Stimulated activated CD8-positive, alpha-beta memory T cell treated with anti-CD3 and anti-CD28 coated beads, Interleukin-12 subunit alpha, Interleukin-12 subunit beta, amount 100 ng/mL, for 24 hours (primary cell): ENCODE measurements at regions not wholly inside any gene's neighbourhood (a gene's known extent, or its start where the extent isn't known, plus 50 kb on each side); places are given as distances from the start of the nearest gene placed in this dataset.

ENCODE experiments used
- DNase-seq: peaks from one replicate; pipeline ENCODE4 v3.0.0-alpha.2; 2020; ENCODE audit errors: extremely low read depth

- no peak for DNase-seq
Observed at GRCh38 chr18:40061086-40061485, 1893.9 kb upstream of the PIK3C3 start.

DNA sequence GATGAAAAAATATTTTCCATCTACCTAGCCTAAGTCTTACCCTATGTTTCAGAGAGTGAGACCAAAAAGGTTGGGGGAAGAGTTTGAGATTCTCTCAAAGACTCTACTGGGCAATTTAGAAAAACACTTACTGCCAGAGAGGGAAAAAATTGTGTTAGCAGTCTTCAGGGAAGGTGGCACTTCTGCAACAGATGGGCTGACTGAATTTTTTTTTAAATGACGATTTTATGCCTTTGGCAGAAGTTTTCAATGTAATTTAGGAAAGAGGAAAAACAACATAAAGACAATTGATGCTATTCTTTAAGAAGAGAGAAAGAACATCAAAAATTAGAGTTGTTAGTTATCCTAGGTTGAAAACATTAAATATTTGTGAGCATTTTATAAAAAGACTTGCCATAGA is 1894.5 kb upstream of the PIK3C3 start:
- no peak for DNase-seq

GRCh38 chr18:40058811-40059570 is 1896.0 kb upstream of the PIK3C3 start:
- no peak for DNase-seq

- no peak for DNase-seq
Observed at GRCh38 chr18:40056079-40056692, 1898.8 kb upstream of the PIK3C3 start.

DNA sequence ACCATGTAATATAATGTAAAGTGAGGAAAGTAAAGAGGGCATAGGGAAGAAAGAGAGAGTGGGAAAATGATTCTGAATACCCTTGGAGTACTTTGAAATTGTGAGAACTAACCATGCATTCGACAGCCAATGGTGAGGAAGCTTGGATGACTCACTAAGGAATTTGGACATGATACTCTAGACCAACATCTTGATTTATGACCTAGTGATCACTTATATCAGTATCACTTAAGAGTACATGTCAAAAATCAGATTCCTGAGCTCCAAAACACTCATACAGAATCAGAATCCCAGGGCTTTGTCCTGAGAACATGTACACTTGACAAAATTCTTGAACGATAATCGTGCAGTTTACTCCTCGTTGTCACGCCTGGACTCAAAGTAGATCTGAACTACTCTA is 1899.8 kb upstream of the PIK3C3 start:
- DNase-seq = no peak

DNA sequence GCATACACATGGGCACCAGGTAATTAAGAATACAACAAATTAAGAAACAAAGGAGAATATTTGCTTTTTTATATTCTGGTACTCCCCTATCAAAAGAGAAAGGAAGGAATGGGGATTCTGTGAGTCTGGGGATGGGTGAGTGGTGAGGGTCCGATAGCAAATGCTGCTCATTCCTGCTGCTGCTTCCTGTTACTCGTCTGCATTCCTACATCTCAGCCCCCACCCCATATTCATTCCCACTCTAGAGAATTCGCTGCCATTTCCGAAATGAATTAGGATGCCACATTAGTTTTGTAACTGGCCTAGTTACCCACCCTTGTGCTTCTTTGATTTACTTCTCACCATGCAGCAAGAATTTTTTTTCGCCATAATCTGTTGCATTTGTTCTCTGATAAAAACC is 1905.3 kb upstream of the PIK3C3 start:
- no peak for DNase-seq

DNA sequence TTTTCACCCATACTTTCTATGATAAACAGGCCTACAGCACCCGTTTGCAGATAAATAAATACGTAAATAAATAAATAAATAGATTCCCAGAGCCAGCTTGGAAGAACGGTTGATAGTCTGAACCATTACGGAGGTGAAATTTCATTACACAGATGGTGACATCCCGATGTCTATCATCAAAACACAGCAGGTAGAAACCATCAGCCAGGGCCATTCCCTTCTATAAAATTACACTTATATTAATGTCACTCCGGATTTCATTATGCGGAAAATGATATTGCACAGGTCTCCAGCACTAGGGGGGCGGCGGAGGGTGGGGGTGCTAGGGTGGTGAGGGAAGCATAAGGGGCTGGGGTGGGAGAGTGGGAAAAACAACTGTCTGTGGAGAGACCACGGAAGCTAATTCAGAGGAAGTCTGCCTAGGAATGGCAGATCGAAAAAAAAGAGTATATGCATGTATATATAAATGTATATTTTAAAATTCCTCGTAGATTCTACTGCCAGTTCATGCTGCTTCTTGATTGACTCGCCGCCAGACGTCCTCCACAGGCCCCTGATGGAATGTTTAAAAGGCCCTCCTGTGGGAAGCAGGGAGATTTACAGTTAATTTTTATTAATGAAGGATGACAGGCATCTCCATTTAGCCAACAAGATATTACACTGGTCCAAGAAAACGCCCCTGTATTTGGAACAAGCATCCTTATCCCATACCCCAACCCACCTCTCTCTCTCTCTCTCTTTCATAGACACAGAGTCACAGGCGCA is 1906.0 kb upstream of the PIK3C3 start:
- no peak for DNase-seq

GRCh38 chr18:40048253-40048652 is 1906.8 kb upstream of the PIK3C3 start:
- DNase-seq = no peak

DNA sequence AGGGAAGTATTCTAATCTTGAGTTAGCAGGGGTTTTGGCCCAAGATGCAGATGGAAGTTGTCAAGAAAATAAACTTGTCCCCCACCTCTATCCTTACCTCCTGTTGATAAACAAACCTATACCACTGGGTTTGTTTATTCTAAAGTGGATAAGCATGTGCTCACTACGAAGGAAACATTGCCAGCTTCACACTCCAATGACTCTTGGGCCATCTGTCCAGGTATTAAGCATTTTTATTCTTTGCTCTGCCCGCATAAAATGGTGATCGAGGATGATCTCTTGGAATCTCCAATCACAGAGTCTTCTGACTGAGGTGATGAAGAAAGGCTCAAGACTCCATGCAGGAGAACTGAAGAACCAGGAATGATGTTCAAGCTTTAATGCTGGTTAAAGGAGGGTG is 1908.4 kb upstream of the PIK3C3 start:
- no peak for DNase-seq

- no peak for DNase-seq
Observed at GRCh38 chr18:40041951-40042350, 1913.1 kb upstream of the PIK3C3 start.

- DNase-seq = no peak
Observed at GRCh38 chr18:40040574-40040973, 1914.5 kb upstream of the PIK3C3 start.

DNA sequence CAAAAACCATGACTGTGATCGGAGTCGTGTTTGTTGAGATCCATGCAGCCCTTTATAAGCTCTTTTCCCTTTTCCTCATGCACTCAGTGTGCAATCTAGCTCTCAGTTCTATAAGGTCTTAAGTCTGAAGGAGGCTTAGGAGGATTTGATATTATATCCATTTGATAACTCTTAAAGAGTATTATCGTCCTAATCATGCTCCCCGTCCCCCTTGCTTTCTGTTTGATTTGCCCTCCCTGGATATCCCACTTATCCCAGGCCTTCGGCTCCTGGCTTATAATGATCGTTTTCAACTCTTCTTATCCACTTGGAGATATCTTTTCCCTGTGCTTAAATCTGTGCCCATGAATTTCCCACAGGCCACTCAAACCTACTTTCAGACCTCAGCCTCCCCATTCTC is 1917.7 kb upstream of the PIK3C3 start:
- no peak for DNase-seq

DNA sequence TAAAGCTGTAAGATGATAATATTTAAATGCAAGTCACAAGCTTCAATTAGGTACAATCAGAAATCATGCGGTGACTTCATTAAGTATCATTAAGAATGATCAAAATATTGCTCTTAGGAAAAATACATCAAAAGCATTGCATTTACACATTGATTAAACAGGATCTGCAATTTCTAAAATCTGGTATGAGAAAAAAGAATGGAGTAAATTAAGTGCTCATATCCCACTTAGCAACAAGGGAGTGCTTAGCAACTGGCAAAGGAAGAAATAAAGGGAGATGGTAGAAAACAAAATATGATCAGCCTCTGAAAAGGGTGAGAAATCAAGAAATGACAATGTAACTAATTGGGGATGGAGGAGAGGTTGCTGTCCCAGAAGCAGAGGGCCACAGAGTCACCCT is 1918.2 kb upstream of the PIK3C3 start:
- DNase-seq = no peak

DNA sequence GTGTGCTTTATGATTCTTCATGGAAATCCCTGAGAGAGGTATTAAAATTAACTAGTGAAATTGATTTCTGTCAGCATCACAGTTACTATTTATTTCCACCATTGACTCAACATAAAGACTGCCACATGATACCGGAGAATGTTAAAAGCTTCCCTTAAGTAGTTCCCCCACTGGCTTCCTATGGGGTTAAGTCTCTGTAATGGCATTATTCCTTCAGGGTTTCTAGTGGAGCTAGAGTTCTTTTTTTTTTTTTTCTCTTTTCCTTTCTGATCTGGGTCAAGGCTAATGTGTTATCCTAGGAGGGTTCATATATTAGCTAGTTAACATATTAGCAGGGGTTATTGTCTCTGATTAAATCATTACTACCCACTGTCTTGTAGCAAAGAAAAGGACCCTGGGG is 1919.1 kb upstream of the PIK3C3 start:
- no peak for DNase-seq

DNA sequence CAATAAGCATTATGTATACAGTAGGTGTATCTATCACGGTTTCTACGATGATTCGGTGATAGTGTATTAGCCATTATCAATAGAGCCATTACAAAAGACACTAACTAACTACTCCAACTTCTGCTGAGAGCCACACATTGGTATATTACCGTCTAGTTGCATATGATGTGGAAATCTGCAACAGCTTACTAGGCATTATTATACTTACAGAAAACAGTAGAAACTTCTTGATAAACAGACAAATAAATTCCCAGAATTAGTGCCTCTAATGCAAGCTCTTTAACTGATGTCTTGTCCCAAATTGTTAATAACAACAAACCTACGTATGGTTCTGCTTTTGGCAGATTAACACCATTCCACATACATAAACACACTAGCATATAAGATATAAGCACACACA is 1923.0 kb upstream of the PIK3C3 start:
- no peak for DNase-seq

- DNase-seq = no peak
Observed at GRCh38 chr18:40031435-40031834, 1923.6 kb upstream of the PIK3C3 start.

- no peak for DNase-seq
Observed at GRCh38 chr18:40019797-40020392, 1935.1 kb upstream of the PIK3C3 start.

DNA sequence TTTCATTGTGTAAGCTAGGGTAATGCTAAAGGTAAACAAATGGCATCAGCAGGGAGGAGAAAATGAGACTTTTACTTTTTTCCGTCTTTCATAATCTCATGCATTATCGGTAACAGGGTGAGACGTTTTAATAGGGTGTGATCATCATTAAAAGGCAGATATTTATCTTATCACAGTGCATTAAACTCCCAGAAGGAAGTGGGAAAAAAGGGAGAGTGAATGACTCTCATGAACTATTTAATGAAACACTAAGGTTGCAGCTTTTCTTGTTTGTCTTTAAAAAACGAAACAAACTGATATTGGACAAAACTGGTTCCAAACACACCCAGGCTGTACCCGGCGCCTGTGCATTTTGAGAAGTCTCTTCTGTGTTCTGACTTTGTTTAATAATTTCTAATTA is 1936.8 kb upstream of the PIK3C3 start:
- no peak for DNase-seq

GRCh38 chr18:40017021-40017420 is 1938.0 kb upstream of the PIK3C3 start:
- no peak for DNase-seq

DNA sequence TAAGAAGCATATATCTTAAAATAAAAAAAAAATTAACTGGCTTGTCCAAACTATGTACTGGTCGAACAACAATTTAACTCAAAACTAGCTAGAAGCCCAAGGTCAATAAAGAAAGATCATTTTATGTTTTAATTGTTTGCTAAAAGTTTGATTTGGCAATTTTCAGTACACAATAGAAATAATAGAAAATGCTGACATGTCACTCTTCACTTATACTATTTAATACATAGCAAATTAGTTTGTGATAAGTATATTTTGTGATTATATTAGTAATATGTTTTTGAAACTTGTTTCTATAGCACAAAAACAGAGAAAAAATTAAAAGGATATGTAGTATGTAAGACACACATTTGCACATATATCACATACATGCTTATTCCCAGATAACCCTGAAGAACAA is 1938.6 kb upstream of the PIK3C3 start:
- DNase-seq = no peak

GRCh38 chr18:40013001-40013609 is 1941.9 kb upstream of the PIK3C3 start:
- no peak for DNase-seq

GRCh38 chr18:40011201-40011600 is 1943.8 kb upstream of the PIK3C3 start:
- DNase-seq = no peak
